Fibroblast of pulmonary artery (primary cell): ENCODE measurements at regions not wholly inside any gene's neighbourhood (a gene's known extent, or its start where the extent isn't known, plus 50 kb on each side); places are given as distances from the start of the nearest gene placed in this dataset.

Experiments
- DNase-seq: peaks from one replicate; pipeline ENCODE4 v3.0.0-alpha.2; 2010; ENCODE audit warnings: low read depth
- H3K4me3 ChIP-seq: replicated peaks from 2 replicates; pipeline ENCODE4 v1.5.1; 2011; ENCODE audit warnings: low read depth, mild to moderate bottlenecking, control low read depth, low read length, moderate library complexity
- TF ChIP-seq, protein P1 (sequence below): IDR thresholded peaks from 2 replicates; pipeline ENCODE4 v1.5.1; 2011; ENCODE audit warnings: mild to moderate bottlenecking, control low read depth, low read length, inconsistent platforms; ENCODE audit errors: missing control alignments

GRCh38 chr9:22913026-22913425 is 466.4 kb downstream of the DMRTA1 start:
- no peak overlapping the region for H3K4me3 ChIP-seq
- DNase-seq = no peak
- TF ChIP-seq, protein P1, sequence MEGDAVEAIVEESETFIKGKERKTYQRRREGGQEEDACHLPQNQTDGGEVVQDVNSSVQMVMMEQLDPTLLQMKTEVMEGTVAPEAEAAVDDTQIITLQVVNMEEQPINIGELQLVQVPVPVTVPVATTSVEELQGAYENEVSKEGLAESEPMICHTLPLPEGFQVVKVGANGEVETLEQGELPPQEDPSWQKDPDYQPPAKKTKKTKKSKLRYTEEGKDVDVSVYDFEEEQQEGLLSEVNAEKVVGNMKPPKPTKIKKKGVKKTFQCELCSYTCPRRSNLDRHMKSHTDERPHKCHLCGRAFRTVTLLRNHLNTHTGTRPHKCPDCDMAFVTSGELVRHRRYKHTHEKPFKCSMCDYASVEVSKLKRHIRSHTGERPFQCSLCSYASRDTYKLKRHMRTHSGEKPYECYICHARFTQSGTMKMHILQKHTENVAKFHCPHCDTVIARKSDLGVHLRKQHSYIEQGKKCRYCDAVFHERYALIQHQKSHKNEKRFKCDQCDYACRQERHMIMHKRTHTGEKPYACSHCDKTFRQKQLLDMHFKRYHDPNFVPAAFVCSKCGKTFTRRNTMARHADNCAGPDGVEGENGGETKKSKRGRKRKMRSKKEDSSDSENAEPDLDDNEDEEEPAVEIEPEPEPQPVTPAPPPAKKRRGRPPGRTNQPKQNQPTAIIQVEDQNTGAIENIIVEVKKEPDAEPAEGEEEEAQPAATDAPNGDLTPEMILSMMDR = no peak

DNA sequence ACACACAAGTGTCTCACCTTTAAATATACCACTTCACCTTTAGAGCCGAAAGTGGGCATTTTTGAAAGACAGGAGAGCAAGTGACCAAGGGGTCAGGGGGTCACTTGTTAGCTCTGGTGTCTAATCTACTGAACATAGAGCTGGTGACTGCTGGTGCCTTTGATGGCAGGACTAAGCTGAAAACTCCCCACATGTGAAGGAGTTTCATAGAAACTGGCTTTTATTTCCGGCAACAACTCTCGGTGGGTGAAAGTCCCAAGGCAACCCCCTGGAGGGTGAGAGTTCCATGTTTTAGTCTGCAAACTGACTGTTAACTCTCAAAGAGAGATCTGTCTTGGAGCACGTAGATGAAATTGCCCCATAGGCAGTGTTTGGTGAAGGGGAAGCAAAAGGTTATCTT is 466.9 kb downstream of the DMRTA1 start:
- TF ChIP-seq, protein P1 = no peak
- no peak overlapping the region for H3K4me3 ChIP-seq
- no peak for DNase-seq

DNA sequence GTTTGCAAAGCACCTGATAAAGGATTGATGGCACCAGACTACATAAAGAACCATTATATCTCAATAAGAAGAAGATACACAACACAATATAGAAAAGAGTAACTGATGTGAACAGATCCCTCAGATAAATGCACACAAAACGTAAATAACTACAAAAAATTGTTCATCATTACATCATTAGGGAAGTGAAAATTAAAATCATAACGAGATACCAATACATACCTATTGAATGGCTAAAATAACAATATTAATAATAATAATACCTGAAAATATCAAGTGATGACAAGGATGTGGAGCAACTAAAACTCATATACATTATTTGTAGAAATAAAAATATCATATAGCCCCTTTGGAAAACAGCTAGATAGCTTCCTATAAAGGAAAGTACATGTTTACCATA is 469.5 kb downstream of the DMRTA1 start:
- TF ChIP-seq, protein P1 = no peak
- no peak for DNase-seq
- H3K4me3 ChIP-seq = no peak overlapping the region

DNA sequence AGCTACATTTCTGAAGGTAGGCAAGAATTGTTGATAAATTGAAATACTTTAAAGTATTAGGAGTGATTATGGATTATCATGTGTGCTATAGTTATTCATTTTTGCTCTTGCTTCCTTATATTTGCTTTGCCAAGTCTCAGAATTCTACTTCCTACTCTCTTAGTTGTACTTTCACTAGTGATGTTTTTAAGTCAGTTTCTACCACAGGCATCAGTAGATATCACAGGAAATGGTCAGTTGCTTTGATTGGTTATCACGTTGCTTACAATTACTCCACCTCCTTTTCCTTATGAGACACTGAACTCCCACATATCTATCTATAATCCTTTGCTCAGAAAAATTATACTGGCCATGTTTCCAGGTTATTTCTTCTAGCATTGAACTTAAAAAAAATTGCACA is 472.8 kb downstream of the DMRTA1 start:
- TF ChIP-seq, protein P1 = no peak
- DNase-seq = no peak
- H3K4me3 ChIP-seq = no peak overlapping the region

DNA sequence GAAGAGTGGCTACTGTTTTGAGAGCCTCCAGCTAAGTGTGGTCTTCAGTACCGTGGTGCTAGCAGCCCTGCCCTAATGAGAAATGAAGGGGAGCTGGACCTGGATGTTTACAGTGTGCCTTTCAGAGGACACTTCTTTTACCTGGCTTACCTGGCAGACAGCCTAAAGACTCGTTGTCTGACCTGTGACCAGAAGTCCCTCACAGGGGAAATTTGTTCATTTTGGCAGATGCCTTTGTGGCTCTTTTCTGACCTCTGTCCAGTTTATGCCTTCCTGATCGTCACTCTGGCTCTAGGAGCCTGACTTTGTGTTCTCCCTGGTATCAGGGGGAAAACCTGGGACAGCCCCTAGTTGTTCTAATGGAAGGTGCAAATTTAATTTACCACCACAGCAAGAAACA is 475.1 kb downstream of the DMRTA1 start:
- DNase-seq = no peak
- H3K4me3 ChIP-seq = no peak overlapping the region

GRCh38 chr9:22922222-22922621 is 475.6 kb downstream of the DMRTA1 start:
- no peak overlapping the region for H3K4me3 ChIP-seq
- TF ChIP-seq, protein P1 = no peak
- DNase-seq = no peak

More for the DNA sequence above, 475.1 kb downstream of the DMRTA1 start:
- TF ChIP-seq, protein P1 = no peak

- no peak for DNase-seq
- TF ChIP-seq, protein P1 = no peak
- no peak overlapping the region for H3K4me3 ChIP-seq
These were observed 507.9 kb downstream of the DMRTA1 start for GRCh38 chr9:22954550-22954949.
